ENCODE measurements at regions not wholly inside any gene's neighbourhood (a gene's known extent, or its start where the extent isn't known, plus 50 kb on each side); places are given as distances from the start of the nearest gene placed in this dataset.

- DNase-seq (ENCODE audit: low read depth in 1 of 2, low spot score in 1 of 2): no peak
- Histone ChIP-seq H3K27ac (replicated peaks) (no peak overlapping the region), H3K27me3 (ENCODE audit: insufficient read depth, poor library complexity, severe bottlenecking) (no peaks in the 10 kb centered on the region), H3K4me3 (replicated peaks; ENCODE audit: insufficient read depth, low read length) (no peak overlapping the region)
- TF ChIP-seq CTCF (IDR thresholded peaks at IDR 0.05; ENCODE audit: insufficient read depth, low read length) (no peak), REST (IDR thresholded peaks at IDR 0.05; ENCODE audit: insufficient replicate concordance, low read depth) (no peak), SPI1 (IDR thresholded peaks at IDR 0.05; ENCODE audit: borderline replicate concordance, low read depth) (no peak), GABPA (IDR thresholded peaks at IDR 0.05; ENCODE audit: low read depth) (no peak), POLR2AphosphoS5 (IDR thresholded peaks at IDR 0.05; ENCODE audit: low read depth) (no peak)
Observed at GRCh38 chr21:18191139-18191538, 53.5 kb upstream of the CHODL start.

- Histone ChIP-seq H3K27ac (replicated peaks) (no peak overlapping the region), H3K4me3 (replicated peaks; ENCODE audit: insufficient read depth, low read length) (no peak overlapping the region), H3K27me3 (ENCODE audit: insufficient read depth, poor library complexity, severe bottlenecking) (no peaks in the 10 kb centered on the region)
- TF ChIP-seq SPI1 (IDR thresholded peaks at IDR 0.05; ENCODE audit: borderline replicate concordance, low read depth) (no peak), POLR2AphosphoS5 (IDR thresholded peaks at IDR 0.05; ENCODE audit: low read depth) (no peak)
- DNase-seq (ENCODE audit: low read depth in 1 of 2, low spot score in 1 of 2): no peak
Observed at GRCh38 chr21:18178509-18178908, 66.1 kb upstream of the CHODL start.

- Histone ChIP-seq H3K27me3 (ENCODE audit: insufficient read depth, poor library complexity, severe bottlenecking) (no peaks in the 10 kb centered on the region), H3K4me3 (replicated peaks; ENCODE audit: insufficient read depth, low read length) (no peak overlapping the region), H3K27ac (replicated peaks) (no peak overlapping the region)
- no peak for DNase-seq (ENCODE audit: low read depth in 1 of 2, low spot score in 1 of 2)
- TF ChIP-seq CTCF (IDR thresholded peaks at IDR 0.05; ENCODE audit: insufficient read depth, low read length) (no peak), REST (IDR thresholded peaks at IDR 0.05; ENCODE audit: insufficient replicate concordance, low read depth) (no peak), GABPA (IDR thresholded peaks at IDR 0.05; ENCODE audit: low read depth) (no peak), SPI1 (IDR thresholded peaks at IDR 0.05; ENCODE audit: borderline replicate concordance, low read depth) (no peak), POLR2AphosphoS5 (IDR thresholded peaks at IDR 0.05; ENCODE audit: low read depth) (no peak)
Observed at GRCh38 chr21:18174370-18174769, 70.3 kb upstream of the CHODL start.

GRCh38 chr21:18170829-18171228 is 73.8 kb upstream of the CHODL start:
- no peak for TF ChIP-seq POLR2AphosphoS5 (IDR thresholded peaks at IDR 0.05; ENCODE audit: low read depth)
- no peak for TF ChIP-seq REST (IDR thresholded peaks at IDR 0.05; ENCODE audit: insufficient replicate concordance, low read depth)
- no peak for TF ChIP-seq GABPA (IDR thresholded peaks at IDR 0.05; ENCODE audit: low read depth)
- no peak for TF ChIP-seq SPI1 (IDR thresholded peaks at IDR 0.05; ENCODE audit: borderline replicate concordance, low read depth)
- no peak for TF ChIP-seq CTCF (IDR thresholded peaks at IDR 0.05; ENCODE audit: insufficient read depth, low read length)
- no peak overlapping the region for H3K4me3 ChIP-seq (replicated peaks; ENCODE audit: insufficient read depth, low read length)
- no peaks in the 10 kb centered on the region for H3K27me3 ChIP-seq (ENCODE audit: insufficient read depth, poor library complexity, severe bottlenecking)
- no peak overlapping the region for H3K27ac ChIP-seq (replicated peaks)
- DNase-seq (ENCODE audit: low read depth in 1 of 2, low spot score in 1 of 2): no peak

Measured in HL-60 (cell line).